PFSK-1 (cell line): ENCODE measurements at regions not wholly inside any gene's neighbourhood (a gene's known extent, or its start where the extent isn't known, plus 50 kb on each side); places are given as distances from the start of the nearest gene placed in this dataset.

Source experiments
- POLR2AphosphoS5 ChIP-seq: IDR thresholded peaks from 2 replicates; pipeline ENCODE4 v1.6.1; 2012; ENCODE audit warnings: low read depth, mild to moderate bottlenecking, control low read depth, low read length, moderate library complexity
- SIN3A ChIP-seq: IDR thresholded peaks from 2 replicates; pipeline ENCODE4 v1.6.1; 2012; ENCODE audit warnings: mild to moderate bottlenecking, low read length, moderate library complexity, borderline replicate concordance; ENCODE audit not compliant: insufficient read depth
- TAF1 ChIP-seq: IDR thresholded peaks from 2 replicates; pipeline ENCODE4 v1.6.1; 2012; ENCODE audit warnings: low read length, control low read depth, borderline replicate concordance; ENCODE audit not compliant: insufficient read depth
- TF ChIP-seq, protein P1 (sequence below), 2 experiments: IDR thresholded peaks; 2 replicates each; pipeline versions ENCODE4 v1.6.1 to v1.8.0; 2011 to 2012; ENCODE audit warnings: low read depth in 2 of 2, low read length in 2 of 2, control low read depth in 1 of 2, inconsistent platforms in 1 of 2, mild to moderate bottlenecking in 1 of 2, moderate library complexity in 1 of 2; ENCODE audit not compliant: insufficient read depth in 1 of 2

DNA sequence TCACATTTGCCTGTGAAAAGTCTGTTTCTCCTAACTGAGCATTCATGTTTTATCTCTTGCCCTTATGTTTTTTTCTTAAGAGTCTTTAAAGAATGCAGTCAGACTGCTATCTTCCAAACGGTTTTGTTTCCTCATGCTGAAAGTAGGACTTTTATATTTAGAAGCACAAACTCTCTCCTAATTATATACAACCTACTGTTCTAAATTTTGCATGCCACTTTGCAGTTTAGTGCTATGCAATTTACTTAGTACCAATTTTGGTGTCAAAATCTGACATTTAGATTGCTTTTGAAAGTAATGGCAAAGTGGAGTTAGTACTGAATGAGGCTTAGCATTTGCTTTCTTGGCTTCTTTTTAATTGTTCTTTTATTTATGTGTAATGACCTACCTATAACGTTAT is 55.1 kb upstream of the PCDH20 start:
- TF ChIP-seq, protein P1, sequence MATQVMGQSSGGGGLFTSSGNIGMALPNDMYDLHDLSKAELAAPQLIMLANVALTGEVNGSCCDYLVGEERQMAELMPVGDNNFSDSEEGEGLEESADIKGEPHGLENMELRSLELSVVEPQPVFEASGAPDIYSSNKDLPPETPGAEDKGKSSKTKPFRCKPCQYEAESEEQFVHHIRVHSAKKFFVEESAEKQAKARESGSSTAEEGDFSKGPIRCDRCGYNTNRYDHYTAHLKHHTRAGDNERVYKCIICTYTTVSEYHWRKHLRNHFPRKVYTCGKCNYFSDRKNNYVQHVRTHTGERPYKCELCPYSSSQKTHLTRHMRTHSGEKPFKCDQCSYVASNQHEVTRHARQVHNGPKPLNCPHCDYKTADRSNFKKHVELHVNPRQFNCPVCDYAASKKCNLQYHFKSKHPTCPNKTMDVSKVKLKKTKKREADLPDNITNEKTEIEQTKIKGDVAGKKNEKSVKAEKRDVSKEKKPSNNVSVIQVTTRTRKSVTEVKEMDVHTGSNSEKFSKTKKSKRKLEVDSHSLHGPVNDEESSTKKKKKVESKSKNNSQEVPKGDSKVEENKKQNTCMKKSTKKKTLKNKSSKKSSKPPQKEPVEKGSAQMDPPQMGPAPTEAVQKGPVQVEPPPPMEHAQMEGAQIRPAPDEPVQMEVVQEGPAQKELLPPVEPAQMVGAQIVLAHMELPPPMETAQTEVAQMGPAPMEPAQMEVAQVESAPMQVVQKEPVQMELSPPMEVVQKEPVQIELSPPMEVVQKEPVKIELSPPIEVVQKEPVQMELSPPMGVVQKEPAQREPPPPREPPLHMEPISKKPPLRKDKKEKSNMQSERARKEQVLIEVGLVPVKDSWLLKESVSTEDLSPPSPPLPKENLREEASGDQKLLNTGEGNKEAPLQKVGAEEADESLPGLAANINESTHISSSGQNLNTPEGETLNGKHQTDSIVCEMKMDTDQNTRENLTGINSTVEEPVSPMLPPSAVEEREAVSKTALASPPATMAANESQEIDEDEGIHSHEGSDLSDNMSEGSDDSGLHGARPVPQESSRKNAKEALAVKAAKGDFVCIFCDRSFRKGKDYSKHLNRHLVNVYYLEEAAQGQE (IDR thresholded peaks at IDR 0.05; ENCODE audit: insufficient read depth in 1 of 2, low read depth in 2 of 2, low read length in 2 of 2) = no peak
- TF ChIP-seq POLR2AphosphoS5 (no peak), TAF1 (no peak), SIN3A (no peak)
